GM21360 (cell line): ENCODE measurements at regions not wholly inside any gene's neighbourhood (a gene's known extent, or its start where the extent isn't known, plus 50 kb on each side); places are given as distances from the start of the nearest gene placed in this dataset.
A peak's percentile ranks its signal among the peaks of the same experiment; 100 is the strongest.

ENCODE experiments used
- ATAC-seq: cut with Tn5 transposase; IDR thresholded peaks from one replicate; pipeline ENCODE4 v1.9.1; 2021; ENCODE audit warnings: mild to moderate bottlenecking, moderate library complexity; ENCODE audit not compliant: unreplicated experiment

- no peak for ATAC-seq
Measured at GRCh38 chr2:52968043-52968442, 799.6 kb upstream of the CHAC2 start.

- ATAC-seq: no peak
Measured at GRCh38 chr2:52964916-52965530, 802.6 kb upstream of the CHAC2 start.

GRCh38 chr2:52961403-52961802 is 806.2 kb upstream of the CHAC2 start:
- ATAC-seq: no peak

- no peak for ATAC-seq
Measured at GRCh38 chr2:52960881-52961280, 806.7 kb upstream of the CHAC2 start.

GRCh38 chr2:52959801-52960200 is 807.8 kb upstream of the CHAC2 start:
- no peak for ATAC-seq

GRCh38 chr2:52956766-52957165 is 810.8 kb upstream of the CHAC2 start:
- ATAC-seq: no peak

- no peak for ATAC-seq
Measured at GRCh38 chr2:52956118-52956517, 811.5 kb upstream of the CHAC2 start.

- ATAC-seq: no peak
Measured at GRCh38 chr2:52955079-52955478, 812.5 kb upstream of the CHAC2 start.

GRCh38 chr2:52940101-52940500 is 827.5 kb upstream of the CHAC2 start:
- ATAC-seq: no peak

GRCh38 chr2:52939250-52939649 is 828.4 kb upstream of the CHAC2 start:
- ATAC-seq: no peak

- no peak for ATAC-seq
Measured at GRCh38 chr2:52936029-52936428, 831.6 kb upstream of the CHAC2 start.

- ATAC-seq: peak; percentile 14
Measured at GRCh38 chr2:52934920-52935640, 832.5 kb upstream of the CHAC2 start.

GRCh38 chr2:52934323-52934898 is 833.2 kb upstream of the CHAC2 start:
- peak; percentile 76 for ATAC-seq

- no peak for ATAC-seq
Measured at GRCh38 chr2:52933878-52934277, 833.7 kb upstream of the CHAC2 start.

- peak; percentile 44 for ATAC-seq
Measured at GRCh38 chr2:52931660-52932059, 835.9 kb upstream of the CHAC2 start.

- ATAC-seq: no peak
Measured at GRCh38 chr2:52929412-52929811, 838.2 kb upstream of the CHAC2 start.

- no peak for ATAC-seq
Measured at GRCh38 chr2:52919673-52920072, 847.9 kb upstream of the CHAC2 start.

GRCh38 chr2:52918551-52918950 is 849.1 kb upstream of the CHAC2 start:
- no peak for ATAC-seq

GRCh38 chr2:52916981-52917380 is 850.6 kb upstream of the CHAC2 start:
- ATAC-seq: no peak

- ATAC-seq: no peak
Measured at GRCh38 chr2:52904355-52904891, 863.2 kb upstream of the CHAC2 start.

- no peak for ATAC-seq
Measured at GRCh38 chr2:52897511-52898044, 870.0 kb upstream of the CHAC2 start.
